HG03457 (cell line): ENCODE measurements at regions not wholly inside any gene's neighbourhood (a gene's known extent, or its start where the extent isn't known, plus 50 kb on each side); places are given as distances from the start of the nearest gene placed in this dataset.
A peak's percentile ranks its signal among the peaks of the same experiment; 100 is the strongest.

ENCODE experiments used
- ATAC-seq: cut with Tn5 transposase; IDR thresholded peaks from one replicate; pipeline ENCODE4 v1.9.1; 2021; ENCODE audit warnings: moderate number of reproducible peaks; ENCODE audit not compliant: unreplicated experiment

- no peak for ATAC-seq
Observed at GRCh38 chr2:8016688-8017087, 665.2 kb upstream of the ID2 start.

DNA sequence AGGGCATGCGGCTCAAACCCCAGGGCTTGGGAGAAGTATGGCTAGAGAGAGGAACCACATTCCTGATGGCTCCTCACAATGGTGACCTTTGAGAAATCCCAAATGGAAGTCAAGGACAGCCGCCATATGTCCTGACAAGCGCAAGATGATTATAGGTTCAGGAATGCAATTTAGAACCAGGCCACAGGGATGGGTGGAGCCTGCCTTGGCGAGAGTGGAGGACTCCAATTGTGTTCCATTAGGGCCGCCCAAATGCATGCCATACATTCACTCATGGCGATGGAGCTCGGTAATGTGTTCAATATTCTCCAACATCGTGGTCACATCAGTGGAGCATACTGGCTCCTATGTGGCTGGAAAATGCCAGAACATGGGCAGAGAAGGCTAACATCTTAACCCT is 662.9 kb upstream of the ID2 start:
- no peak for ATAC-seq

GRCh38 chr2:8019934-8020333 is 661.9 kb upstream of the ID2 start:
- ATAC-seq, result no peak

DNA sequence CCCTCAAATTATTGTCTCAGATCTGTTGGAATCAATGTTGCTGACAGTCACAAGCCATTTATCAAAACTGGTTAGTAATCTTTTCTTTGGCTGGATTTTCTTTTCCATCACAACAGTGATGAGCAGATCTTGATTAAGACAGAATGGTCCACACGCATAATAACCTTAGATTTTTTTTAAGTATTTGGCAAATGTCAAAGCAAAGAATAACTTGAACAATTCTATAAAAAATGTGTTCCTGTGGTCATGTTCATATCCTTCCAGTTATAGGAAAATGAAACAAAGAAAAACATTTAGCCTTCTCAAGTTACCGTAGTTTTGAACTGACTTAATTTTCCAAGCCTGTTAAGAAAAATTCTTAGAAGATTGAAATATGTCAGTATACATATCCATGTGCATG is 659.9 kb upstream of the ID2 start:
- ATAC-seq, result no peak

GRCh38 chr2:8022908-8023640 is 658.8 kb upstream of the ID2 start:
- ATAC-seq, result peak; percentile 91

- ATAC-seq, result no peak
Observed at GRCh38 chr2:8024506-8024905, 657.4 kb upstream of the ID2 start.

GRCh38 chr2:8026381-8026780 is 655.5 kb upstream of the ID2 start:
- no peak for ATAC-seq

DNA sequence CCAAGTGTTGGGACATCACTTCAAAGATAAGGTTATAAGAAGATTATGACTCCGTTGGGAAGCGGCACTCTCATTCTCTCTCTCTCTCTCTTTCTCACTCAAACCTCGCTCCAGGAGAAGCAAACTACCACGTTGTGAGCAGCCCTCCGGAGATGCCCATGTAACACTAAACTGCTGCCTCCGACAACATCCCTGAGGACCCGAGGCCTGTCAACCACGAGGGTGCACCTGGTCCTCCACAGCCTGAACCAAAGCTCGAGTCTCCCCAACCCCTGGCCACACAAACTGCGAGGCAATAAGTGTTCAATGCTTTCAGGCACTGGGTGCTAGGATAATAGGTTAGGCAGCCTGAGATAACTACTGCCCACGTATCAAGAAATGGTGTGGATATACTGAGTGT is 654.5 kb upstream of the ID2 start:
- no peak for ATAC-seq

DNA sequence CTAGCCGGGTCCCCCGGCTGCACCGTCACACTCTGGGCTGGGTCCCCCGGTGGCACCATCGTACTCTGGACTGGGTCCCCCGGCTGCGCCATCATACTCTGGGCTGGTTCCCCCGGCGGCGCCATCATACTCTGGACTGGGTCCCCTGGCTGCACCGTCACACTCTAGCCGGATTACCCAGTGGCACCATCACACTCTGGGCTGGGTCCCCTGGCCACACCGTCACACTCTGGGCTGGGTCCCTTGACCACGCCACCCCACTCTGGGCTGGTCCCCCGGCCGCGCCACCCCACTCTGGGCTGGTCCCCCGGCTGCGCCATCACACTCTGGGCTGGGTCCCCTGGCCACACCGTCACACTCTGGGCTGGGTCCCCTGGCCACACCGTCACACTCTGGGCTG is 653.8 kb upstream of the ID2 start:
- ATAC-seq, result no peak

DNA sequence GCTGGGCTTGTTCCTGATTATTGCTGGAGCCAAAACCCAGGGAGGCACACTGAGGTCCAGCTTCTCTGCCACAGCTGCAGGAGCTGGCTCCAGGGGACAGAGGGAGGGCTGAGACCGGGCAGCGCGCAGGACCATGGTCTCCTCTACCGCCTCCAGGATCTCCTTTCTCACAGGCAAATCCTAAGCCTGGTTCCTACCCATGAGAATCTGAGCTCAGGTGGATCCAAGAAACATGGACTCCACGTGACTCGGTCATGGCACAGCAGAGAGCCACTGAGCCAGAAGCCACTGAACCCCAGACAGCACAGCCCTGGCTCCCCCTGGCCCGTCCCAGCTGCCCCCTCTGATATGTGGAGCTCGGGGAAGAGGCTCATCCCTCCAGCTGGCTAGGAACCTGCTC is 653.4 kb upstream of the ID2 start:
- no peak for ATAC-seq

GRCh38 chr2:8028981-8029380 is 652.9 kb upstream of the ID2 start:
- no peak for ATAC-seq

- ATAC-seq, result no peak
Observed at GRCh38 chr2:8030573-8031303, 651.1 kb upstream of the ID2 start.

DNA sequence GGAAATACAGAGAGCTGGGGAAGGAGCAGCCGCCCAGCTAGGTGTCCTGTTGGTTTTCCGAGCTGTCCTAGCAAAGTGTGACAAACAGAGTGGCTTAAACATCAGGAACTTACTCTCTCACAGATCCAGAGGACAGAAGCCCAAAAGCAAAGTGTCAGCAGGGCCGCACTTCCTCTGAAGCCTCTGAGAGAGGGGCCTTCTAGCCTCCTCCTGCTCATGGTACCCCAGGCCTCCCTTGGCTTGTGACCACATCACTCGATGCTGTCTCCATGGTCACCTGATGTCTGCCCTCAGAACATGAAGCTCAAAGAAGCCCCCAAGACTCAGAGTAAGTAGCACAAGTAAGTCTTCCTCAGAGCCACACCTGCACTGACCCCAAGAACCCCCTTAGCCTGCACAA is 650.5 kb upstream of the ID2 start:
- ATAC-seq, result no peak

DNA sequence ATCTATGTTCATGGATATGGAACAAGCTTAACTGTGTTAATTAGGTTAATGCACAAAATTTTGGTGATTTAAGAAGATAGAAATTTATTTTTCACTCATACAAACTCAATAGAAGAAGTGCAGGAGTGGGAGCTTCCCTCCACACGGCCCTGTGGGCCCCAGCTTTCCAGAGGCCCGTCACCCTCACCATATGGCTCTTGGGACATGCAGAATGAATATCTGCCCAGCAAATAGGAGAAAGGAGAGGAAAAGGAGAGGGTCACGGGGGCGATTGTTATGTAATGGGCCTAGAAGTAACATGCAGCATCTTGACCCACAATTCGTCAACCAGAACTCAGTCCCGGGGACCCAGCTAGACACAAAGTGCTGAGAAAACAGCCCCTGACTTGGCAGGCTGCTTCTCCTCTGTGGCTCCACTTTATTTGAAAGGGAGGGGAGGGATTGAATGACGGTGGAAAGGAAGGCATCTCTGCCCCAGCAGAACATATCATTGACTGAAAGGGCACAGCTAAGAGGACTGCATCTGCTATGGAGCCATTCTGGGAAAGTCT is 648.2 kb upstream of the ID2 start:
- no peak for ATAC-seq

DNA sequence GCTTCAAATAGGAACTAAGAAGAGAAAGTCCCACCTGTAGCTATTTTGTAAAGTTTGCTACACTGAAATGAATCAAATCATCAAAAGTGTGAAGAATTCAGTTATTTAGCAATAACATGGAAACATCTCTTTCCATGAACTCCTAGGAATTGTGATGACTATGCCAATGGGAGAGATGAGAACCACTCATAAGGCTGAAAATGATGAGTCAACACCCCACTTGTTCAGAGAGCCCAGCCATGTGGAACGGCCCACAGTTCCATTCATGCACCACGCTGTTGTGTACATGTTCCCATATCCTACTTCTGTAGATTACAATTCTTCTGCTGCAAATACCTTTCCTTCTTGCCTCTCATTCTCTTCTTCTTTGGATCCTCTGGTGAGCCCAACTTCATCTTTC is 645.5 kb upstream of the ID2 start:
- no peak for ATAC-seq

DNA sequence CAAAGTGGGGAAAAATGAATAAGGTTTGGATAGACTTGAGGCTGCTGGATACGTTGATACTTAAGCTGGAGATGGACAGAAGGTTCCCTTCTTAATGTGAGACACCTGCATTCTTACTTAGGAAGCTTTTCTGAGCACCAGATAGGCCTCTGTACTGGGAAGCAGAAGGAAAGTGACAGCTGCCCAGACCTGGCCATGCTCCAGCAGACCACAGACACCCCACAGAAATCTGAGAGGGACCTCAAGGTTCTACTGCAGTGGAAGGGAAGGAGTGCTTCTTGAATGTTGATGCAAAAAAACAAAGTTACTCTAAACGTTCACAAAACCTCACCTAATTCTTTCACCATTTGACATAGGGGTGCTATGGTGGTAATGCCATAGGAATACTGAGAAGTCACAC is 642.1 kb upstream of the ID2 start:
- ATAC-seq, result no peak

DNA sequence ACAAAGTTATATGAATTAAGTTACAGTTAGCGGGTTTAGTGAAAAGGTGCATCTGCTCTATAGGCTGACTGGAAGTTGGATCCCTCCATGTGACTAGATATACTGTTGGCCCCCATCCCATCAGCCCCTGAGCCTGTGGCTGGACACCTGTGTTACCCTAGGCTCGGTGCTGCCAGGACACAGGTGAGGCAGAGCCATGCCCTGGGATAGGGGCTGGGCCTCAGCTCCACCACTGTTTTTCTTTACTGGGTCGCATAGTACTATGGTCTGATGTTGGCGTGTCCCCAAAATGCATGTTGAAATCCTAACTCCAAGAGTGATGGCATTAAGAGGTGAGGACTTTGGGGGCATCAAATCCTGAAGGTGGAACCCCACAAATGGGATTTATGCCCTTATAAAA is 638.6 kb upstream of the ID2 start:
- ATAC-seq, result no peak

DNA sequence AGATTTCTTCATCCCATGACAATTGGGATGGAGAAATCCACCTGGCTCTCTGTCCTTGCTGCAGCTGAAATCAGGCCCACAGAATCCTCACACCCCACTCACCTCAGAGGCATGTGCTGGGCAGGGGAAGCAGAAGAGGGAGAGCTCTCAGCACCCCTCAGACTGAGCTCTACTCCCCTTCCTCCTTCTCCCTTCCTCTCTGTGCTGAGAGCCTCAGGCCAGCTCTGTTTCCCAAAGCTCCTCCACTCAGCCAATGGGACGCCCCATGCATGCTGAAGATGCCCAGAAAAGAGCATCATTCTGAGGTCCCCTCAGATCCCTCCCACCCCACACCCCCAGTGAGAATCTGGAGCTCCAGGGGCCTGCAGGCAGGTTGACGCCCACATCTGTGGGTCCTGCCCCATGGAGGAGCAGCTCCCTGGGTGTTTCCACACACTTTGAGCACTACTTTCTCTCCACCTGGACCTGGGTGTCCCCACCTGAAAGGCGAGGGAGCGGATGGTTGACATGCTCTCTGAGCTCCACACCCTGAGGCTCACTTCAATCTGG is 637.7 kb upstream of the ID2 start:
- no peak for ATAC-seq

DNA sequence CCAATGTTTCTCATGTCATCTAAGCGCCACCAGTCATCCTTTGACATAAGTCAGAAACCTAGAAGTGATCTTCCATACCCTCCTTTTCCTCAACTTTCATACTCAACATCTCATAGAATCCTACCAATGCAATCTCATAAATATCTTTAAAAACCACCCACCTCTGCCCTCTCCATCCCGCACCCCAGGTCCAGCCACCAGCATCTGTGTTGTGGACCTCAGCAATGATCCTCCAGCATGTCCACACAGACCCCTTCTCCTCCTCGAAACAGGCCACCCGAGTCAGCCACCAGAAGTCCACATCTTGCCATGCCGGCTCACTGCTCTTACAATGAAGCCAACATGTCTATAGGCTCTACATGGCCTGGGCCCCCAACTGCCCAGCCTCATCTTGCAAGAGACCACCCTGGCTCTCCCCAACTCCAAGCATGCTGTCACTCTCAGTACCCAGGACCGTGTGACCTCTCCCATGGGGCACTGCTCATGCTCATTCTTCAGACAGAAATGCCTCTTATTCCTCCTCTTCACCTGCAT is 636.7 kb upstream of the ID2 start:
- no peak for ATAC-seq

DNA sequence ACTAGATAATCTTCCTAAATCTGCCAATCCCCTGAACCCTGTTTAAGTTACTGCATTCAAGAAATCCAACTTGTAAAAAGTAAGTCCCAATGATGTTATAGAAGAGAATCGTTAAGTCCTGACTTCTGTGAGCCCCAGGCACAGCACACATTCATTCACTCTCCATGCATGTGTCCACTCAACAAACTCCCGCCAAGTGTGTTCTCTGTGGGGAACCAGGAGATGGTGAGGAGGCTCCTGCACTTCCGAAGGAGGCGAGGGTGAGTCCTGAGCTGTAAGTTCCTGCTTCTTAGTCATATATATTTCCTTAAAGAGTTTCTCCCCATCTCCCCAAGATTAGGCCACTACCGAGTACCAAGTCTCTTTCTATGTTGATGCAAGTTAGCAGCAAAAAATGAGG is 635.0 kb upstream of the ID2 start:
- ATAC-seq, result no peak

GRCh38 chr2:8049176-8049575 is 632.7 kb upstream of the ID2 start:
- ATAC-seq, result no peak
